Urinary bladder (tissue), 3 donors: ENCODE measurements at regions not wholly inside any gene's neighbourhood (a gene's known extent, or its start where the extent isn't known, plus 50 kb on each side); places are given as distances from the start of the nearest gene placed in this dataset.

Experiments used
- DNase-seq: peaks from one replicate; pipeline ENCODE4 v3.0.0-alpha.2; 2015; ENCODE audit errors: extremely low spot score
- H3K27ac ChIP-seq: one replicate; pipeline ENCODE4 v1.5.1; 2013; ENCODE audit warnings: low read depth, mild to moderate bottlenecking, moderate library complexity
- H3K36me3 ChIP-seq: one replicate; pipeline ENCODE4 v1.6.1; 2013; ENCODE audit warnings: mild to moderate bottlenecking, moderate library complexity; ENCODE audit not compliant: insufficient read depth
- H3K4me1 ChIP-seq: one replicate; pipeline ENCODE4 v1.6.1; 2013; ENCODE audit warnings: mild to moderate bottlenecking, moderate library complexity; ENCODE audit not compliant: insufficient read depth
- H3K4me3 ChIP-seq: one replicate; pipeline ENCODE4 v1.5.1; 2013; ENCODE audit warnings: low read depth, low read length
- WGBS: extraction: QIAGEN DNeasy Blood & Tissue Kit; methylation state at CpG from one replicate; pipeline ENCODE4 v1.1.7; 2013; 5-methylcytosine and 5-hydroxymethylcytosine counted together
- donor health status: healthy with polysubstance abuse.
- donor health status: healthy.

DNA sequence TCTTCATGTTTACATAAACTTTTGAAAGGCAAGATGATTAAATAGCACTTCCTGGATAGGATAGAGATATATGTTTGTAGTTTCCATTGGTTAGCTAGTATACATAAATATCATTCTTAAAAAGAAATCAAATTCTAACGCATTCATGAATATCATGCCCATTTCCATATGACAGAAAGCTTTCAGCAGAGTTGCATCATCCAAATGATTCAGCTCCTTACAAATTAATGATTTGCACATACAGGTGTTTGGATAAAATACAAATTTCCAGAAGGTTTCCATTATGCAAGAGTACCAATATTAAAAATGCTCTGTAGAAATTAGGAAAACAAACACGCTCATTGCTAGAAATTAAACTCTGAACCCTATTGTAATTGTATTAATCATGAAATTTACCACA is 264.4 kb downstream of the FOXG1 start:
- WGBS, result 63% methylated on average over 2 of the region's 2 CpGs

GRCh38 chr14:29035134-29035533 is 268.5 kb downstream of the FOXG1 start:
- Histone ChIP-seq H3K27ac (no peak overlapping the region), H3K36me3 (no peaks in the 10 kb centered on the region), H3K4me3 (no peak overlapping the region), H3K4me1 (no peaks in the 10 kb centered on the region)
- 60% methylated on average over 3 of the region's 3 CpGs for WGBS
- DNase-seq, result no peak

More for the DNA sequence above, 264.4 kb downstream of the FOXG1 start:
- Histone ChIP-seq H3K4me3 (no peak overlapping the region), H3K4me1 (no peaks in the 10 kb centered on the region), H3K36me3 (no peaks in the 10 kb centered on the region), H3K27ac (no peak overlapping the region)
- DNase-seq, result no peak

GRCh38 chr14:29037411-29037810 is 270.8 kb downstream of the FOXG1 start:
- no peak overlapping the region for H3K4me3 ChIP-seq
- DNase-seq, result no peak
- H3K4me1 ChIP-seq, result no peaks in the 10 kb centered on the region
- no peaks in the 10 kb centered on the region for H3K36me3 ChIP-seq
- H3K27ac ChIP-seq, result no peak overlapping the region

DNA sequence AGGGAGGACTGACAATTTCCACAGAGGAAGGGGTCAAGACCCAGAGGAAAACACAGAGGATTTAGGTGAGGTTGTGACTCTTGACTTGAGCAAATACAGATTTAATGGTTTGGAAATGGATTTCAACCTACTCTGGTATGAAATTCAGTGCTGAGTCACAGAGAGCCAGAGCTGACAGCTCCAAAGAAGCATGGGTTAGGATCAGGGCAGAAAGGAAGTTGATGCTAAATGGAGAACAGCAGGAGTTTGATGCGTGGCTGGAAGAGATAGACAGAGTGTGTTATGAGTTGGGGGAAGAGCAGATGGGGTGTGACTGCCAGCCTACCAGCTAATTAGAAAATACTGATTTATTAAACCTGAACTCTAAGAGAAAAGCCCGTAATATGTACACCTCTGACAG is 272.6 kb downstream of the FOXG1 start:
- Histone ChIP-seq H3K4me3 (no peak overlapping the region), H3K36me3 (no peaks in the 10 kb centered on the region), H3K4me1 (no peaks in the 10 kb centered on the region), H3K27ac (no peak overlapping the region)
- DNase-seq, result no peak
- 75% methylated on average over 2 of the region's 2 CpGs for WGBS

DNA sequence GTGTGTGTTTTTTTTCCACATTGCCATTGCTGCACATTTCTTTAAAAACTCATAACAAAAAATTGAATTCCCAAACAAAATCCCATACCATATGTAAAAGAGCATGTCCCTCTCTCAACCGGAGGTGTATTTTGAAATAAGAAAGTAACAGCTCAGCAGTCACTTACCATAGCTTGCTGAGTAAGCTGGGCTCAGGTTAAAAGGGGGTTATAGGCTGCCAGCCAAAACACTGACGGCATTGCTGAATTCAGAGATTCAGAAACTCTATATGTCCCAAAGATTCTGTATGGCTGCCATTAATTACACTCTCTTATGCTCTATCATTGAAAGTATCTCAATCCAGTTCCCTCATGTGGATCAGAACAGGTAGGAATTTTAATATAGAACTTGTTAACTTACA is 276.0 kb downstream of the FOXG1 start:
- DNase-seq, result no peak
- no peak overlapping the region for H3K27ac ChIP-seq
- H3K36me3 ChIP-seq, result no peaks in the 10 kb centered on the region
- no peak overlapping the region for H3K4me3 ChIP-seq
- WGBS, result 70% methylated on average over 2 of the region's 2 CpGs
- H3K4me1 ChIP-seq, result no peaks in the 10 kb centered on the region

DNA sequence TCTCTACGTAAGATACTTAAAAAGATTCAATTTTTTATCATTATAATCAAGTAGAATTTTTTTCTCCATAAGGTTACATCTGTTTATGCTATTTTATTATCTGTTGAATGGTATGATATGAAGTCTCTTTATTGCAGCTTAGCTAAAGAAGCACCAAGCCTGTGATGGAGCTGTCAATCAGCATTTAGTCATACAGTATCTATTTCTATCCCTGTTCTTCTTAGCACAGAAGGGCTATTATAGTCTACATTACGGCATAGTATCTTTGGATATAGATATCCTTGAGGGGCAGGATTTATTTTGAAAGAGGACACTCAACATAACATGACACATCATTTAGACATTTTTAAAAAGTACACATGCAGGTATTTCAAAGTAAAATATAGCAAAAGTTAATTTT is 277.1 kb downstream of the FOXG1 start:
- Histone ChIP-seq H3K36me3 (no peaks in the 10 kb centered on the region), H3K4me3 (no peak overlapping the region), H3K27ac (no peak overlapping the region), H3K4me1 (no peaks in the 10 kb centered on the region)
- no peak for DNase-seq
- WGBS, result 89% methylated on average over 2 of the region's 2 CpGs

DNA sequence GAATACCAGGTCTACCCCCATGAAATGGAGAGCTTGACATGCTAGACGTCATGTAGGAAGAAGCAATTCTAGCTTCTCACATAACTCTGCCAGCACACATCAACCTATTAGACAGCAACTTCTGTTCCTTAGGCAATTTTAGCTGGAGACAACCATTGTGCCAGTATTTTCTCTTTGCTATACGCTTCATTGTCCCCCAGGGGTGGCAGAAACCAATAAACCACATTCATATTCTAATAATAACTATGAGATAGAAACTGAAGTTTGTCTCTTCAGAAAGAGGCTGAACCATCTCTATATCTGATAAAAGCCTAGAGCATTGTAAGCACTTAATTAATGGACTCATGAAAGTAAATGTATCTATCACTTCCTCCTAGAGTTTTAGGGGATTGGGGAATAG is 278.6 kb downstream of the FOXG1 start:
- Histone ChIP-seq H3K36me3 (no peaks in the 10 kb centered on the region), H3K4me3 (no peak overlapping the region), H3K27ac (no peak overlapping the region), H3K4me1 (no peaks in the 10 kb centered on the region)
- DNase-seq, result no peak
- WGBS, result 77% methylated on average over 2 of the region's 2 CpGs

DNA sequence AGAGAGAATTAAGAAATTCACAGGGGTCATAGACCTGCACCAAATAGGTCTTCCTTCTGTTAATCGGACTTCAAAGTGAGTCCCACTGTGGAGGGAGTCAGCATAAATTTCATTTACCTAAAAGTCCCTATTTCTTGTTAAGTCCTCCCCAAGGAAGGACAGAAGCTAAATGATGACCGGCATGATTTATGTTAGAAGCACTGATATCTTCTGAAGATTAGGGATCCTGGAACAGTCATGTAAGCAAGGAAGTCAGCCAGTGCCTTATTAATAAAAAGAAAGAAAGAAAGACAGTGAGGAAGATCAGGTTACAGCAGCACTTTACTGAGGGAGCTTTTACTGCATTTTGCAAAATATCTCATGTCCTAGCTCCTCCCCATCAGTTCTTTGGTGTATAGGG is 287.5 kb downstream of the FOXG1 start:
- WGBS, result 38% methylated on average over 2 of the region's 2 CpGs
- Histone ChIP-seq H3K36me3 (no peaks in the 10 kb centered on the region), H3K4me3 (no peak overlapping the region), H3K4me1 (no peaks in the 10 kb centered on the region), H3K27ac (no peak overlapping the region)
- DNase-seq, result no peak

GRCh38 chr14:29056041-29056566 is 289.5 kb downstream of the FOXG1 start:
- no peaks in the 10 kb centered on the region for H3K36me3 ChIP-seq
- no peak for DNase-seq
- no peaks in the 10 kb centered on the region for H3K4me1 ChIP-seq
- H3K4me3 ChIP-seq, result no peak overlapping the region
- WGBS, result 71% methylated on average over 6 of the region's 6 CpGs
- no peak overlapping the region for H3K27ac ChIP-seq

DNA sequence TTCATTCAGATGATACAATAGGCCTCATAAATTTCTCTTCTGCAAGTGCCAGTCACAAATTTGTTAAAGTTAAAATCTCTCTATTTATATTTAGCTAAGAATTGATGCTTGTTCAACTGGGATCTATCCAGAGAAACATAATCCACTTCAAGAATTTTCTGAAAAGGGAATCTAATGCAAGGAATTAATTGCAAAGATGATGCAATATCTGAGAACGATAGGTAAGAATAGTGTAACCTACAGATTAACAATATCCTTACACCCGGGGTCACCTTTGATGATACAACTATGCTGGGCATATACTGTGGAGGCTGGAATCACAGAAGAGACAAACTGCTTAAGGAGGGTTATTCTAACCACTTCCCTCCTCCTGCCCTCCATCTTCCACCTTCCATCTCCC is 295.1 kb downstream of the FOXG1 start:
- 80% methylated on average over 2 of the region's 2 CpGs for WGBS
- no peak overlapping the region for H3K4me3 ChIP-seq
- DNase-seq, result no peak
- no peak overlapping the region for H3K27ac ChIP-seq
- H3K36me3 ChIP-seq, result no peaks in the 10 kb centered on the region
- no peaks in the 10 kb centered on the region for H3K4me1 ChIP-seq

DNA sequence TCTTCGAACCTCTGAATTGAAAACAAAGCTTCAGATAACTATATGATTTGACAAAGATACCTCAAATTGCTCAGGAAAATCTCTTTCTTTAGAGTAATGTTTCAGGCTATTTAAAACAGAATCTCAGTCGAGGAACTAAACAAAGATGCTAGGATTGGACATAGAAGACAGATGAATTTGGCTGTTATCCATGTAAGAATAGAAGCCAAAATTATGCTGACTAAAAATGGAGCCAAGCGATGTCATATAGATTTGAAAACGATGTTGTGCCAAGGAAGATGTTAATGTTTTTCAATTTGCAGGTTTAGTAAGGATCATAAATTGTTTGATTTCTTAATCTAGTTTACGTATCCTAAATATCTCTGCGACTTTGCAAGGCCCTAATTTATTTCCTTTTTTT is 295.9 kb downstream of the FOXG1 start:
- Histone ChIP-seq H3K27ac (no peak overlapping the region), H3K4me1 (no peaks in the 10 kb centered on the region), H3K4me3 (no peak overlapping the region), H3K36me3 (no peaks in the 10 kb centered on the region)
- WGBS, result 33% methylated on average over 6 of the region's 6 CpGs
- DNase-seq, result no peak

GRCh38 chr14:29062976-29063375 is 296.4 kb downstream of the FOXG1 start:
- H3K4me3 ChIP-seq, result no peak overlapping the region
- no peak overlapping the region for H3K27ac ChIP-seq
- DNase-seq, result no peak
- no peaks in the 10 kb centered on the region for H3K4me1 ChIP-seq
- 91% methylated on average over 4 of the region's 4 CpGs for WGBS
- no peaks in the 10 kb centered on the region for H3K36me3 ChIP-seq

- DNase-seq, result no peak
- 83% methylated on average over 3 of the region's 3 CpGs for WGBS
- Histone ChIP-seq H3K27ac (no peak overlapping the region), H3K4me3 (no peak overlapping the region), H3K36me3 (no peaks in the 10 kb centered on the region), H3K4me1 (no peaks in the 10 kb centered on the region)
Measured at GRCh38 chr14:29064305-29064900, 297.8 kb downstream of the FOXG1 start.

DNA sequence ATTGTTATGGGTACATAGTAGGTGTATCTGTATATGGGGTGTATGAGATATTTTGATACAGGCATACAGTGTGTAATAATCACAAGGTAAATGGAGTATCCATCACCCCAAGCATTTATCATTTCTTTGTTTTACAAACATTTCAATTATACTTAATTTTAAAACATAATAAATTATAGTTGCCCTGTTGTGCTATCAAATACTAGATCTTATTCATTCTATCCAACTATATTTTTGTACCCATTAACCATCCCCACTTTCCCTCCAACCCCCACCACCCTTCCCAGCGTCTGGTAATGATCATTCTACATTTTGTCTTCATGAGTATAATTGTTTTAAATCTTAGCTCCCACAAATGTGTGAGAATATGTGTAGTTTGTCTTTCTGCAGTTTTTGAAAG is 302.6 kb downstream of the FOXG1 start:
- no peaks in the 10 kb centered on the region for H3K4me1 ChIP-seq
- WGBS, result 83% methylated on average over 1 of the region's 1 CpG
- no peak overlapping the region for H3K4me3 ChIP-seq
- no peak for DNase-seq
- H3K36me3 ChIP-seq, result no peaks in the 10 kb centered on the region
- H3K27ac ChIP-seq, result no peak overlapping the region

- no peaks in the 10 kb centered on the region for H3K36me3 ChIP-seq
- H3K4me1 ChIP-seq, result no peaks in the 10 kb centered on the region
- H3K4me3 ChIP-seq, result no peak overlapping the region
- DNase-seq, result no peak
- no peak overlapping the region for H3K27ac ChIP-seq
Measured at GRCh38 chr14:29075761-29076160, 309.2 kb downstream of the FOXG1 start.
